PC-3 (cell line): ENCODE measurements at regions not wholly inside any gene's neighbourhood (a gene's known extent, or its start where the extent isn't known, plus 50 kb on each side); places are given as distances from the start of the nearest gene placed in this dataset.

Experiments
- CTCF ChIP-seq: fragments of 300-600 bp; sonication (generic); conservative IDR thresholded peaks from 2 replicates; pipeline ENCODE4 v1.5.1; 2017; ENCODE audit warnings: antibody characterized with exemption, low read depth, mild to moderate bottlenecking, low read length
- EZH2 ChIP-seq: fragments of 300-600 bp; sonication (generic); IDR thresholded peaks from one replicate; pipeline ENCODE4 v1.6.1; 2017; ENCODE audit warnings: antibody characterized with exemption, mild to moderate bottlenecking, low read length; ENCODE audit not compliant: unreplicated experiment

- TF ChIP-seq EZH2, result no peak
- TF ChIP-seq CTCF, result no peak
Measured at GRCh38 chr4:10958226-10958856, 273.8 kb upstream of the CLNK start.
